ACC112 (cell line): ENCODE measurements at regions not wholly inside any gene's neighbourhood (a gene's known extent, or its start where the extent isn't known, plus 50 kb on each side); places are given as distances from the start of the nearest gene placed in this dataset.
A peak's percentile ranks its signal among the peaks of the same experiment; 100 is the strongest.

Source experiments
- H2AFZ ChIP-seq: fragments of 200-600 bp; sonication (generic); one replicate; pipeline ENCODE4 v1.6.0; 2017; ENCODE audit warnings: antibody characterized with exemption, low read length; ENCODE audit not compliant: unreplicated experiment
- H3K27ac ChIP-seq: fragments of 200-600 bp; sonication (generic); 2 replicates; pipeline ENCODE4 v1.5.1; 2014; ENCODE audit warnings: low read depth, mild to moderate bottlenecking, antibody characterized with exemption, low read length, moderate library complexity
- H3K27me3 ChIP-seq: fragments of 200-600 bp; sonication (generic); 2 replicates; pipeline ENCODE4 v1.6.1; 2014; ENCODE audit warnings: mild to moderate bottlenecking, antibody characterized with exemption, low read length, moderate library complexity, mixed read lengths; ENCODE audit not compliant: insufficient read depth
- H3K36me3 ChIP-seq: fragments of 200-600 bp; sonication (generic); 2 replicates; pipeline ENCODE4 v1.6.1; 2016; ENCODE audit warnings: mild to moderate bottlenecking, antibody characterized with exemption, low read length, moderate library complexity, mixed read lengths; ENCODE audit not compliant: insufficient read depth
- H3K4me1 ChIP-seq: fragments of 200-600 bp; sonication (generic); one replicate; pipeline ENCODE4 v1.6.1; 2016; ENCODE audit warnings: low read length, mixed read lengths; ENCODE audit not compliant: insufficient read depth, unreplicated experiment, control insufficient read depth
- H3K4me3 ChIP-seq: fragments of 200-600 bp; sonication (generic); 2 replicates; pipeline ENCODE4 v1.5.1; 2014; ENCODE audit warnings: mild to moderate bottlenecking, low read depth, low read length
- H3K79me2 ChIP-seq: fragments of 200-600 bp; sonication (generic); one replicate; pipeline ENCODE4 v1.6.0; 2016; ENCODE audit warnings: low read length; ENCODE audit not compliant: control insufficient read depth, unreplicated experiment, insufficient read depth

- Histone ChIP-seq H3K27me3 (no peaks in the 10 kb centered on the region), H2AFZ (no peak overlapping the region), H3K4me1 (no peaks in the 10 kb centered on the region), H3K4me3 (no peak overlapping the region), H3K79me2 (no peaks in the 10 kb centered on the region), H3K36me3 (no peaks in the 10 kb centered on the region), H3K27ac (peak overlapping the region; percentile 54; the same call in 1 of the 2 replicates)
Observed at GRCh38 chr12:126773012-126773411, 1494.0 kb upstream of the TMEM132C start.

DNA sequence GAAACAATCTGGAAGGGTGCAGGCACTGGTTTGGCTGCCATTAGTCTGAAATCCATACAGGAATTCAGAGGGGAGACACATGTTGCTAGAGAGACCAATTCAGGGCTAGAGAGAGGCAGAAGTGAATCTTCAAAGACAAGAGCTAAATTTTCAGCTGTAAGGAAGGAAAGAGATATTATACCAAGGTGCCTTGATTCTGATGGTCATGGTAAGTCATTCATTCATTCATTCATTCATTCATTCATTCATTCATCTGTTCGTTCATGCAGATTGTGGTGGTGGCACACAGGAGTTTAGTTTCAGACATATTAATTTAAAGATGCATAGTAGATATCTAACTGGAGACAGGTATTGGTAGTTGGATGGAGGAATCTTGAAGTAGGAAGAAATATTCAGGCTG is 1493.5 kb upstream of the TMEM132C start:
- Histone ChIP-seq H3K27me3 (no peaks in the 10 kb centered on the region), H3K79me2 (no peaks in the 10 kb centered on the region), H2AFZ (no peak overlapping the region), H3K36me3 (no peaks in the 10 kb centered on the region), H3K27ac (no peak overlapping the region), H3K4me3 (no peak overlapping the region), H3K4me1 (no peaks in the 10 kb centered on the region)

- H3K27me3 ChIP-seq, result no peaks in the 10 kb centered on the region
- no peak overlapping the region for H3K4me3 ChIP-seq
- H3K4me1 ChIP-seq, result no peaks in the 10 kb centered on the region
- no peaks in the 10 kb centered on the region for H3K36me3 ChIP-seq
- no peak overlapping the region for H2AFZ ChIP-seq
- no peak overlapping the region for H3K27ac ChIP-seq
- H3K79me2 ChIP-seq, result no peaks in the 10 kb centered on the region
Observed at GRCh38 chr12:126776026-126776655, 1490.8 kb upstream of the TMEM132C start.

- Histone ChIP-seq H3K4me1 (no peaks in the 10 kb centered on the region), H3K36me3 (no peaks in the 10 kb centered on the region), H3K27ac (no peak overlapping the region), H2AFZ (no peak overlapping the region), H3K27me3 (no peaks in the 10 kb centered on the region), H3K4me3 (no peak overlapping the region), H3K79me2 (no peaks in the 10 kb centered on the region)
Observed at GRCh38 chr12:126780343-126780742, 1486.6 kb upstream of the TMEM132C start.

- Histone ChIP-seq H3K27me3 (no peaks in the 10 kb centered on the region), H3K4me1 (no peaks in the 10 kb centered on the region), H2AFZ (no peak overlapping the region), H3K27ac (no peak overlapping the region), H3K36me3 (no peaks in the 10 kb centered on the region), H3K79me2 (no peaks in the 10 kb centered on the region), H3K4me3 (no peak overlapping the region)
Observed at GRCh38 chr12:126781593-126781992, 1485.4 kb upstream of the TMEM132C start.

DNA sequence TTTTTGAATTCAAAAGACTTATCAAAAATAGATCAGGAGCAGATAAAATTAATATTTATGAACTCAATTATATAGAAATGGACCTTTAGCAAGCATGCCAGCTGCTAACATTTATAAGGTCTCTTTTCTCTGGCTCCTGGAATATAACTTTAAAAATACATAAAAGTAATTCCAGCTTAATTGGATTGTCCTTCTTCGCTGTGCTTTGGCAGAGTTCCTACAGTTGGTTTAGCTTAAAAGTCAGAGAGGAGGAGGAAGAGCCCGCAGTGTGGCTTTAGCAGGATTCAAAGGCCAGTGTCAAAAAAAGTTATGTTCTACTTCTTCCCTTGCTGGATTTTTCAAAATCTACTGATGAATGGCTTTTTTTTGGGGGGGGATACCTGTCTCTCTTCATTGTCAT is 1484.9 kb upstream of the TMEM132C start:
- Histone ChIP-seq H3K4me3 (no peak overlapping the region), H2AFZ (no peak overlapping the region), H3K27me3 (no peaks in the 10 kb centered on the region), H3K36me3 (no peaks in the 10 kb centered on the region), H3K27ac (no peak overlapping the region), H3K4me1 (no peaks in the 10 kb centered on the region), H3K79me2 (no peaks in the 10 kb centered on the region)

DNA sequence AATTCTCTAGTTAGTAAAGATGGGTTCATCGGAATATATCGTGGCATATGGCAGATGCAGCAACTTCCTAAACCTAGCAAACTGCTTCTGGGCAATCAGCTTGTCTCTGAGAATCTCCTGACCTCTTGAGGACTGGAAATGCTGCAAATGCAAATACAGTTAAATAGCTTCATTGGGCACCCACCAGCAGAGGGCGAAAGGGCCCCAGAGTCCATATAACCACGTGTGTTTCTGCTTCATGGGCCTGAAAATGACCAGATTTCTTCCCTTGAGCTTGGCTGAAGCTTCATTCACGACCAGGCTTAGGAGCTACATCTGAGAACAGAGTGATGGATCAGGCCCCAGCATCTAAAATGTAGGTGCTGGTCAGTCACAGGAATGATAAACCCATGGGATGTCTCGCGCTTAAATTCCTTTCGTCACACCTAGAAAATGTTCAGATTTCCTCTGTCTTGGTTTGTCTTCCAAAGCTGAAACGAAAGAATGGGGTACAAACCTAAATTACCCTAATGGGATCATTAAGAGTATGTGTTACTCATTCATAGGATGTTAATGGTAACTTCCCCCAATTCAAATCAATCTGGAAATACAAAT is 1482.5 kb upstream of the TMEM132C start:
- no peaks in the 10 kb centered on the region for H3K4me1 ChIP-seq
- H3K36me3 ChIP-seq, result no peaks in the 10 kb centered on the region
- no peak overlapping the region for H3K4me3 ChIP-seq
- no peak overlapping the region for H3K27ac ChIP-seq
- no peaks in the 10 kb centered on the region for H3K79me2 ChIP-seq
- no peaks in the 10 kb centered on the region for H3K27me3 ChIP-seq
- no peak overlapping the region for H2AFZ ChIP-seq

DNA sequence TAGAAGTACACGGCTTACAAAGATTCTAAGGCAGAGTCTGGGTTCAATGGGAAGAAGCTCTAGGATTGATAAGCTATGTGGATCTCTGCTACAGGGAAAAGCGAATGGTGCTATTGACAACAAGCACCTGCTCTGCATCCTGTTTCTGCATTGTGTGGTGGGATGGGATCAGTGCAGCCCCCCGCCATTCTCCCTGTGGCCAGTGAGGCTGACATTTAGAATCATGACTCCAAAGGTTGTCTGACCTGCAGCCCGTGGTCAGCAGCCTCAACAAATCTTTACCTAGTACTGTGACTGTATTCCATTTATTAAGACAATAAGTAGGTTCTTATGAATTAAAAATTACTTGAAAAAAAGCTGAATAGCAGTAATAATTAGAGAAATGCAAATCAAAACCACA is 1477.0 kb upstream of the TMEM132C start:
- no peak overlapping the region for H3K4me3 ChIP-seq
- H3K79me2 ChIP-seq, result no peaks in the 10 kb centered on the region
- no peaks in the 10 kb centered on the region for H3K36me3 ChIP-seq
- no peaks in the 10 kb centered on the region for H3K27me3 ChIP-seq
- H2AFZ ChIP-seq, result no peak overlapping the region
- no peak overlapping the region for H3K27ac ChIP-seq
- H3K4me1 ChIP-seq, result no peaks in the 10 kb centered on the region

DNA sequence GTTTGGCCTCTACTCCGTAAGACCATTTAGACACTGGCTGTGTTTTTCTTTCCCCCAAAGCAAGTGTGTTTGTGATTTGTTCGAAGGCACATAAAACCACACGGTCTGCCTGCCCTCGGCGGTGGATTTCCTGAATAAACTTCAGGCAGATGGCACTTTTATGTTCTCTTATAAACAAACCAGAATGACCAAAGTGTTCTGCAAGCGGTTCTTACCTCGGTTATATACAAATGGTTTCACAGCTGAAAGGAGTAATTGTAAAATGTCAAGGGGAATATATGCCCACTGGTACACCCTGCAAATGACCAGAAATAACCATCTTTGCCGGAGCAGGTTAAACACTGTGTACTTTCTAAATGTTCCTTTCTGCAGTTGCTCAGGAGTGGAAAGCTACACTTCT is 1475.8 kb upstream of the TMEM132C start:
- Histone ChIP-seq H3K4me1 (no peaks in the 10 kb centered on the region), H3K27ac (no peak overlapping the region), H3K79me2 (no peaks in the 10 kb centered on the region), H3K4me3 (no peak overlapping the region), H3K27me3 (no peaks in the 10 kb centered on the region), H3K36me3 (no peaks in the 10 kb centered on the region), H2AFZ (no peak overlapping the region)

- Histone ChIP-seq H2AFZ (no peak overlapping the region), H3K36me3 (no peaks in the 10 kb centered on the region), H3K4me3 (no peak overlapping the region), H3K27me3 (no peaks in the 10 kb centered on the region), H3K4me1 (no peaks in the 10 kb centered on the region), H3K79me2 (no peaks in the 10 kb centered on the region), H3K27ac (no peak overlapping the region)
Observed at GRCh38 chr12:126792411-126792810, 1474.6 kb upstream of the TMEM132C start.

DNA sequence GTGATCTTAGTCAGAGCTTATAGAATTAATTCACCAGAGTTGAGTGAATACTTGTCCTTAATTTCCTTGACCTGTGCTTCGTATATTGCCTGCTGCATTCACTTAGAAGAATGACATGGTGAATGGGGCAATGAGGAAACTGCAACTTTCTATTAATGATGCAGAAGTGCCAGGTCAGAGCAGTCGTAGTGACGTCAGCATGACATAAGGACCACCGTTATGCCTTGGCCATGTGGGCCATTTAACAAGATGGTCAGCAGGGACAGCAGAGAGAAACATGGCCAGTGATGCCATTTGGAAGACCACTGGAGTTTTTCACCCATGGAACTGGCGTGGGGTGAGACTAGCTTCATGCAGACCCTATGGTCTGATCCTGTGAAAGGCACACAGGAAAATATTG is 1469.4 kb upstream of the TMEM132C start:
- Histone ChIP-seq H2AFZ (no peak overlapping the region), H3K4me1 (no peaks in the 10 kb centered on the region), H3K27ac (no peak overlapping the region), H3K4me3 (no peak overlapping the region), H3K79me2 (no peaks in the 10 kb centered on the region), H3K36me3 (no peaks in the 10 kb centered on the region), H3K27me3 (0 out of 2 replicates have a peak, but pooled peaks cover 5% of the 10 kb centered on the region)
